H1 (cell line): ENCODE measurements at regions not wholly inside any gene's neighbourhood (a gene's known extent, or its start where the extent isn't known, plus 50 kb on each side); places are given as distances from the start of the nearest gene placed in this dataset.

ENCODE experiments used
- CTCF ChIA-PET: fragments of 300-600 bp; sonication (Branson Sonifier 250); formaldehyde crosslinking; loops from one replicate; lab custom pipeline; 2021; ENCODE audit not compliant: partially characterized antibody; lab: Charles Lee
- POLR2A ChIA-PET: fragments of 300-600 bp; sonication (Branson Sonifier 250); formaldehyde crosslinking; loops from one replicate; lab custom pipeline; 2021; ENCODE audit warnings: inconsistent platforms; ENCODE audit not compliant: partially characterized antibody; lab: Charles Lee
- DNase-seq, 2 experiments: peaks; one replicate each; pipeline versions ENCODE4 v3.0.0 to v3.0.0-alpha.2; 2010 to 2022; ENCODE audit warnings: low spot score in 2 of 2, low read depth in 1 of 2, mixed read lengths in 1 of 2
- FAIRE-seq: peaks from 2 replicates; lab custom pipeline; 2011; peaks lifted over from hg19 to GRCh38; lab: Jason Lieb, UNC
- H2AFZ ChIP-seq: 2 replicates; pipeline ENCODE4 v1.8.1; 2012; ENCODE audit warnings: low read length, inconsistent platforms
- H2AK5ac ChIP-seq: 2 replicates; pipeline ENCODE4 v1.6.1; 2013; ENCODE audit warnings: low read depth, low read length
- H2BK120ac ChIP-seq: replicated peaks from 2 replicates; pipeline ENCODE3; 2013; ENCODE audit warnings: low read depth, low read length, inconsistent platforms
- H2BK12ac ChIP-seq: 2 replicates; pipeline ENCODE4 v1.6.1; 2013; ENCODE audit warnings: low read depth, low read length
- H2BK15ac ChIP-seq: 2 replicates; pipeline ENCODE4 v1.6.1; 2013; ENCODE audit warnings: low read length
- H2BK20ac ChIP-seq: 2 replicates; pipeline ENCODE4 v1.6.1; 2013; ENCODE audit warnings: low read length
- H2BK5ac ChIP-seq: 2 replicates; pipeline ENCODE4 v1.6.1; 2013; ENCODE audit warnings: low read depth, low read length
- H3K14ac ChIP-seq: 2 replicates; pipeline ENCODE4 v1.6.1; 2013; ENCODE audit warnings: inconsistent platforms; ENCODE audit not compliant: insufficient read length
- H3K18ac ChIP-seq: 2 replicates; pipeline ENCODE4 v1.6.1; 2013; ENCODE audit warnings: low read length; ENCODE audit errors: extremely low read depth
- H3K23ac ChIP-seq: 2 replicates; pipeline ENCODE4 v1.6.1; 2013; ENCODE audit warnings: inconsistent platforms; ENCODE audit not compliant: insufficient read length
- H3K23me2 ChIP-seq: 2 replicates; pipeline ENCODE4 v1.6.1; 2013; ENCODE audit warnings: low read depth, low read length
- H3K27ac ChIP-seq: 2 replicates; pipeline ENCODE4 v1.6.1; 2011; ENCODE audit warnings: low read depth, low read length, inconsistent platforms
- H3K27me3 ChIP-seq, 4 experiments: replicated peaks in 1 of 4; 1 replicate in 1 of 4; 2 replicates in 3 of 4; pipeline versions ENCODE4 v1.6.1 to v1.8.1; 2011 to 2013; ENCODE audit warnings: low read length in 3 of 4, mild to moderate bottlenecking in 3 of 4, inconsistent platforms in 2 of 4, mixed read lengths in 2 of 4, moderate library complexity in 1 of 4; ENCODE audit not compliant: control insufficient read depth in 3 of 4, insufficient read depth in 3 of 4; ENCODE audit errors: extremely low read depth in 1 of 4
- H3K36me3 ChIP-seq, 4 experiments: 2 replicates each; pipeline versions ENCODE4 v1.6.1 to v1.8.1; 2011 to 2013; ENCODE audit warnings: mild to moderate bottlenecking in 4 of 4, low read length in 3 of 4, moderate library complexity in 2 of 4, control low read depth in 1 of 4, inconsistent platforms in 1 of 4; ENCODE audit not compliant: insufficient read depth in 4 of 4, control insufficient read depth in 2 of 4
- H3K4ac ChIP-seq: replicated peaks from 2 replicates; pipeline ENCODE3; 2013; ENCODE audit warnings: low read length, low read depth, mixed read lengths, inconsistent platforms; ENCODE audit not compliant: insufficient read length
- H3K4me1 ChIP-seq, 4 experiments: replicated peaks in 1 of 4; 1 replicate in 1 of 4; 2 replicates in 3 of 4; pipeline versions ENCODE4 v1.6.1 to v1.8.1; 2011 to 2013; ENCODE audit warnings: low read length in 3 of 4, inconsistent platforms in 2 of 4, mixed read lengths in 1 of 4; ENCODE audit not compliant: insufficient read depth in 4 of 4, control insufficient read depth in 3 of 4
- H3K4me2 ChIP-seq, 2 experiments: 2 replicates each; pipeline versions ENCODE4 v1.6.1 to v1.8.1; 2011 to 2013; ENCODE audit warnings: low read depth in 2 of 2, low read length in 2 of 2, control low read depth in 1 of 2, inconsistent platforms in 1 of 2, mild to moderate bottlenecking in 1 of 2; ENCODE audit not compliant: insufficient read depth in 1 of 2
- H3K4me3 ChIP-seq, 4 experiments: fragments of 200-600, 300-600 bp in 1 of 4; sonication (generic), shearing (Covaris generic), sonication (Bioruptor Twin) in 1 of 4; 2 replicates each; pipeline versions ENCODE4 v1.5.1 to v1.8.1; 2011 to 2016; ENCODE audit warnings: low read length in 4 of 4, low read depth in 3 of 4, control low read depth in 2 of 4, inconsistent platforms in 2 of 4, mild to moderate bottlenecking in 2 of 4, mixed read lengths in 1 of 4, moderate library complexity in 1 of 4; ENCODE audit not compliant: insufficient read depth in 2 of 4; ENCODE audit errors: extremely low read depth in 1 of 4
- H3K56ac ChIP-seq: replicated peaks from 2 replicates; pipeline ENCODE3; 2013; ENCODE audit warnings: low read depth, mild to moderate bottlenecking, mixed read lengths, low read length, inconsistent platforms; ENCODE audit not compliant: insufficient read length
- H3K79me1 ChIP-seq: 2 replicates; pipeline ENCODE4 v1.6.1; 2013; ENCODE audit warnings: low read depth, low read length, control low read depth
- H3K79me2 ChIP-seq, 2 experiments: 2 replicates each; pipeline versions ENCODE4 v1.6.1 to v1.8.1; 2012 to 2013; ENCODE audit warnings: low read length in 2 of 2, mild to moderate bottlenecking in 2 of 2, inconsistent platforms in 1 of 2; ENCODE audit not compliant: insufficient read depth in 2 of 2, control insufficient read depth in 1 of 2
- H3K9ac ChIP-seq, 4 experiments: replicated peaks in 1 of 4; 1 replicate in 1 of 4; 2 replicates in 3 of 4; pipeline versions ENCODE4 v1.6.1 to v1.8.1; 2011 to 2013; ENCODE audit warnings: low read depth in 3 of 4, low read length in 3 of 4, control low read depth in 2 of 4, mild to moderate bottlenecking in 2 of 4, moderate library complexity in 2 of 4, inconsistent platforms in 1 of 4; ENCODE audit errors: extremely low read depth in 1 of 4
- H3K9me3 ChIP-seq, 2 experiments: 2 replicates each; pipeline versions ENCODE4 v1.6.1 to v1.8.1; 2012 to 2013; ENCODE audit warnings: mild to moderate bottlenecking in 2 of 2, moderate library complexity in 2 of 2, control low read depth in 1 of 2, inconsistent platforms in 1 of 2, low read depth in 1 of 2, low read length in 1 of 2, mixed read lengths in 1 of 2; ENCODE audit not compliant: insufficient read depth in 2 of 2
- H4K20me1 ChIP-seq, 2 experiments: replicated peaks in 1 of 2; 2 replicates each; pipeline versions ENCODE3 to v1.8.1; 2011 to 2013; ENCODE audit warnings: inconsistent platforms in 2 of 2, low read length in 2 of 2, mild to moderate bottlenecking in 1 of 2; ENCODE audit not compliant: insufficient read depth in 2 of 2, control insufficient read depth in 1 of 2
- H4K5ac ChIP-seq: 2 replicates; pipeline ENCODE4 v1.6.1; 2013; ENCODE audit warnings: low read length, low read depth, mixed read lengths, inconsistent platforms; ENCODE audit not compliant: insufficient read length
- H4K8ac ChIP-seq: 2 replicates; pipeline ENCODE4 v1.8.0; 2013; ENCODE audit warnings: mild to moderate bottlenecking, moderate library complexity, low read length, inconsistent platforms; ENCODE audit not compliant: insufficient read depth; ENCODE audit errors: extremely low read depth
- H4K91ac ChIP-seq: replicated peaks from 2 replicates; pipeline ENCODE3; 2013; ENCODE audit warnings: low read length, mixed read lengths, inconsistent platforms; ENCODE audit not compliant: insufficient read length
- CBX8 ChIP-seq: fragments of 300-800, 300-1000 bp; sonication (generic); IDR thresholded peaks from 2 replicates; pipeline ENCODE4 v1.7.1; 2016; ENCODE audit warnings: low read depth, low read length, borderline replicate concordance
- CEBPB ChIP-seq: IDR thresholded peaks from 2 replicates; pipeline ENCODE4 v1.6.1; 2012; ENCODE audit warnings: low read depth, low read length
- CHD2 ChIP-seq: IDR thresholded peaks from 2 replicates; pipeline ENCODE4 v1.6.1; 2012; ENCODE audit warnings: low read length, improper control_type of control experiment
- EP300 ChIP-seq, 2 experiments: IDR thresholded peaks; 1 replicate in 1 of 2; 2 replicates in 1 of 2; pipeline ENCODE4 v1.6.1; 2011 to 2012; ENCODE audit warnings: low read depth in 2 of 2, low read length in 2 of 2, mild to moderate bottlenecking in 2 of 2, borderline replicate concordance in 1 of 2, inconsistent platforms in 1 of 2, moderate library complexity in 1 of 2
- JUN ChIP-seq: IDR thresholded peaks from 2 replicates; pipeline ENCODE4 v1.6.1; 2011; ENCODE audit warnings: low read depth, mild to moderate bottlenecking, improper control_type of control experiment, low read length
- JUND ChIP-seq: IDR thresholded peaks from 2 replicates; pipeline ENCODE4 v1.6.1; 2011; ENCODE audit warnings: mild to moderate bottlenecking, improper control_type of control experiment, low read length
- KDM4A ChIP-seq: IDR thresholded peaks from one replicate; pipeline ENCODE4 v1.7.1; 2012; ENCODE audit warnings: low read depth, mild to moderate bottlenecking, moderate library complexity, low read length, inconsistent platforms; ENCODE audit not compliant: severe bottlenecking
- SIRT6 ChIP-seq: IDR thresholded peaks from one replicate; pipeline ENCODE4 v1.7.1; 2012; ENCODE audit warnings: low read length, inconsistent platforms
- SP4 ChIP-seq: IDR thresholded peaks from 2 replicates; pipeline ENCODE4 v1.6.1; 2012; ENCODE audit warnings: low read length, inconsistent platforms
- ZNF274 ChIP-seq: IDR thresholded peaks from 2 replicates; pipeline ENCODE4 v1.7.0; 2012; ENCODE audit warnings: low read length, borderline replicate concordance; ENCODE audit errors: extremely low read depth
- WGBS, 2 experiments: shearing (Covaris generic) in 1 of 2; methylation state at CpG; one replicate each; pipeline versions ENCODE4 v1.1.6 to v1.1.7; 2013 to 2015; ENCODE audit warnings: low lambda C conversion rate in 2 of 2, mixed read lengths in 2 of 2, inconsistent platforms in 1 of 2, low coverage in 1 of 2, missing lambda C conversion rate in 1 of 2; ENCODE audit not compliant: insufficient replicate concordance in 2 of 2, insufficient coverage in 1 of 2, insufficient read length in 1 of 2; ENCODE audit errors: extremely low coverage in 1 of 2, missing lambda C conversion rate in 1 of 2; 5-methylcytosine and 5-hydroxymethylcytosine counted together

- H2BK120ac ChIP-seq = no peak overlapping the region
- no peaks in the 10 kb centered on the region for H3K27me3 ChIP-seq
- no peak overlapping the region for H2BK12ac ChIP-seq
- no peak overlapping the region for H3K27ac ChIP-seq
- H2BK5ac ChIP-seq = no peak overlapping the region
- H3K9me3 ChIP-seq = no peaks in the 10 kb centered on the region
- no peak overlapping the region for H4K91ac ChIP-seq
- no peak for FAIRE-seq
- CTCF ChIA-PET = no interaction called here
- H2BK20ac ChIP-seq = no peak overlapping the region
- no peaks in the 10 kb centered on the region for H3K23me2 ChIP-seq
- no peaks in the 10 kb centered on the region for H3K36me3 ChIP-seq
- no peak overlapping the region for H3K4me3 ChIP-seq
- H2AK5ac ChIP-seq = no peak overlapping the region
- no peak for DNase-seq
- H3K18ac ChIP-seq = no peak overlapping the region
- POLR2A ChIA-PET = no interaction called here
- TF ChIP-seq CHD2 (no peak), SIRT6 (no peak), EP300 (IDR thresholded peaks at IDR 0.05; ENCODE audit: borderline replicate concordance in 1 of 2, low read depth in 2 of 2, low read length in 2 of 2) (no peak), JUND (no peak), JUN (no peak), CBX8 (no peak), CEBPB (no peak), SP4 (no peak), ZNF274 (no peak), KDM4A (no peak)
- TF ChIP-seq, all 59 proteins: peak for 0
- no peaks in the 10 kb centered on the region; a peak in 1 of 7 replicates for H3K4me1 ChIP-seq
- no peak overlapping the region for H3K23ac ChIP-seq
- 82% methylated on average over 1 of the region's 1 CpG; no CpG with 5 or more reads in 1 of the 2 experiments for WGBS, 2 experiments
- no peak overlapping the region for H4K5ac ChIP-seq
- H3K56ac ChIP-seq = no peak overlapping the region
- no peaks in the 10 kb centered on the region for H3K79me2 ChIP-seq
- no peak overlapping the region for H3K4ac ChIP-seq
- no peaks in the 10 kb centered on the region for H4K20me1 ChIP-seq
- no peak overlapping the region for H3K14ac ChIP-seq
- H3K9ac ChIP-seq = no peak overlapping the region
- no peaks in the 10 kb centered on the region for H3K79me1 ChIP-seq
- H2BK15ac ChIP-seq = no peak overlapping the region
- H2AFZ ChIP-seq = no peak overlapping the region
- no peak overlapping the region for H4K8ac ChIP-seq
- H3K4me2 ChIP-seq = no peak overlapping the region
These were observed 629.4 kb downstream of the PLOD2 start for GRCh38 chr3:145531548-145531947.
